ENCODE measurements at regions not wholly inside any gene's neighbourhood (a gene's known extent, or its start where the extent isn't known, plus 50 kb on each side); places are given as distances from the start of the nearest gene placed in this dataset.

GRCh38 chr11:106277484-106277883, 200.0 kb downstream of the AASDHPPT start:
- no peak overlapping the region for H3K27ac ChIP-seq (ENCODE audit: extremely low read length, insufficient read depth, low read length)
- intact Hi-C loops (cut with micrococcal nuclease; ENCODE audit: unreplicated experiment) (loop anchor here (1.0 kb wide), 1 partner anchor 308 kb away; no protein-coding TSS in a partner anchor), in situ Hi-C loops (cut with HindIII; ENCODE audit: extremely low pct_ligation_motif_present, low pct_unique_long_range_greater_than_20kb) (no loop called here)
- no peak overlapping the region for H3K4me2 ChIP-seq (ENCODE audit: low read depth, low read length)
- no peaks in the 10 kb centered on the region for H4K20me1 ChIP-seq (ENCODE audit: insufficient read depth, low read length)
- no peak for FAIRE-seq
- no peaks in the 10 kb centered on the region for H3K27me3 ChIP-seq (ENCODE audit: control insufficient read depth in 1 of 2, insufficient read depth in 2 of 2, low read length in 2 of 2)
- no peaks in the 10 kb centered on the region for H3K4me1 ChIP-seq (ENCODE audit: insufficient read depth, low read length)
- BruUV-seq (replicated peaks), result no TSS peak
- H3K9me3 ChIP-seq (ENCODE audit: low read length), result peaks cover 50% of the 10 kb centered on the region
- no peak overlapping the region for H3K9ac ChIP-seq (ENCODE audit: insufficient read depth, low read depth, low read length)
- H2AFZ ChIP-seq (ENCODE audit: low read length), result no peak overlapping the region
- TF ChIP-seq ZNF776 (CRISPR knock-in tag; IDR thresholded peaks at IDR 0.05) (no peak), TRAFD1 (CRISPR knock-in tag; IDR thresholded peaks at IDR 0.05; ENCODE audit: borderline replicate concordance) (no peak), HMGA1 (CRISPR knock-in tag; conservative IDR thresholded peaks at IDR 0.05) (no peak), FOXO4 (CRISPR knock-in tag; conservative IDR thresholded peaks at IDR 0.05) (no peak), EHMT2 (IDR thresholded peaks at IDR 0.05; ENCODE audit: borderline replicate concordance, low read depth, low read length) (no peak), HCFC1 (IDR thresholded peaks at IDR 0.05; ENCODE audit: low read depth, low read length) (no peak), SATB2 (CRISPR knock-in tag; IDR thresholded peaks at IDR 0.05) (no peak), MLX (CRISPR knock-in tag; IDR thresholded peaks at IDR 0.05) (no peak), TCF12 (IDR thresholded peaks at IDR 0.05) (no peak), TCF12 (CRISPR knock-in tag; IDR thresholded peaks at IDR 0.05) (no peak), ZNF766 (CRISPR knock-in tag; IDR thresholded peaks at IDR 0.05; ENCODE audit: borderline replicate concordance) (no peak), NR3C1 (CRISPR knock-in tag; IDR thresholded peaks at IDR 0.05) (no peak), ZNF260 (CRISPR knock-in tag; IDR thresholded peaks at IDR 0.05; ENCODE audit: borderline replicate concordance, low read depth) (no peak), ZBTB20 (CRISPR knock-in tag; IDR thresholded peaks at IDR 0.05; ENCODE audit: borderline replicate concordance, low read depth) (no peak), CERS6 (CRISPR knock-in tag; IDR thresholded peaks at IDR 0.05) (no peak), SALL2 (CRISPR knock-in tag; IDR thresholded peaks at IDR 0.05) (no peak), MXD4 (CRISPR knock-in tag; IDR thresholded peaks at IDR 0.05) (no peak), ASH2L (IDR thresholded peaks at IDR 0.05; ENCODE audit: insufficient read length, low read depth, low read length) (no peak)
- ChIA-PET POLR2A (no interaction called here), CTCF (ENCODE audit: low intra/inter-chr PET ratio, low total read pairs) (no interaction called here)
- H3K36me3 ChIP-seq (replicated peaks in 1 of 2; ENCODE audit: control insufficient read depth in 1 of 2, insufficient read depth in 2 of 2, low read length in 2 of 2), result no peaks in the 10 kb centered on the region
- no peak for ATAC-seq
- no peak for DNase-seq (ENCODE audit: low spot score)
- H3K79me2 ChIP-seq (ENCODE audit: insufficient read depth, low read length), result no peaks in the 10 kb centered on the region
- no peak overlapping the region for H3K4me3 ChIP-seq (replicated peaks in 1 of 3; ENCODE audit: insufficient read depth in 1 of 3, low read depth in 2 of 3, low read length in 3 of 3)
